ENCODE measurements at regions not wholly inside any gene's neighbourhood (a gene's known extent, or its start where the extent isn't known, plus 50 kb on each side); places are given as distances from the start of the nearest gene placed in this dataset.

DNA sequence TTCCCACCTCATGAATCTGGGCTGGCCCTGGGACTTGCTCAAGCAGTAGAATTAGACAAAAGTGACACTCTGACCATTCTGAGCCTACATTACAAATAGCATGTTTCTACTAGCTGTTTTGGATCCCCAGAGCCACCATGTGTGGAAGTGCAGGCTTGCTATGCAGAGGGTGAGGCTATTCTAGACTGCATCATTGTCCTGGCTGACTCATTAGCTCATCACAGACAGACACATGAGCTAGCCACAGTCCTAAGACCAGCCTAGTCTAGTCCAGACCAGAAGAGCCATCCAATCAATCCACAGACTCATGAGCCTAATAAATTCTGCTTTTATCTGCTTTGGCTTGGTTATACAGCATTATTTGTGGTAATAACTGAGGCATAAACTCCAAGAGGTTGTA, 351.9 kb downstream of the PRELID2 start (continued):
- TF ChIP-seq, protein P1, sequence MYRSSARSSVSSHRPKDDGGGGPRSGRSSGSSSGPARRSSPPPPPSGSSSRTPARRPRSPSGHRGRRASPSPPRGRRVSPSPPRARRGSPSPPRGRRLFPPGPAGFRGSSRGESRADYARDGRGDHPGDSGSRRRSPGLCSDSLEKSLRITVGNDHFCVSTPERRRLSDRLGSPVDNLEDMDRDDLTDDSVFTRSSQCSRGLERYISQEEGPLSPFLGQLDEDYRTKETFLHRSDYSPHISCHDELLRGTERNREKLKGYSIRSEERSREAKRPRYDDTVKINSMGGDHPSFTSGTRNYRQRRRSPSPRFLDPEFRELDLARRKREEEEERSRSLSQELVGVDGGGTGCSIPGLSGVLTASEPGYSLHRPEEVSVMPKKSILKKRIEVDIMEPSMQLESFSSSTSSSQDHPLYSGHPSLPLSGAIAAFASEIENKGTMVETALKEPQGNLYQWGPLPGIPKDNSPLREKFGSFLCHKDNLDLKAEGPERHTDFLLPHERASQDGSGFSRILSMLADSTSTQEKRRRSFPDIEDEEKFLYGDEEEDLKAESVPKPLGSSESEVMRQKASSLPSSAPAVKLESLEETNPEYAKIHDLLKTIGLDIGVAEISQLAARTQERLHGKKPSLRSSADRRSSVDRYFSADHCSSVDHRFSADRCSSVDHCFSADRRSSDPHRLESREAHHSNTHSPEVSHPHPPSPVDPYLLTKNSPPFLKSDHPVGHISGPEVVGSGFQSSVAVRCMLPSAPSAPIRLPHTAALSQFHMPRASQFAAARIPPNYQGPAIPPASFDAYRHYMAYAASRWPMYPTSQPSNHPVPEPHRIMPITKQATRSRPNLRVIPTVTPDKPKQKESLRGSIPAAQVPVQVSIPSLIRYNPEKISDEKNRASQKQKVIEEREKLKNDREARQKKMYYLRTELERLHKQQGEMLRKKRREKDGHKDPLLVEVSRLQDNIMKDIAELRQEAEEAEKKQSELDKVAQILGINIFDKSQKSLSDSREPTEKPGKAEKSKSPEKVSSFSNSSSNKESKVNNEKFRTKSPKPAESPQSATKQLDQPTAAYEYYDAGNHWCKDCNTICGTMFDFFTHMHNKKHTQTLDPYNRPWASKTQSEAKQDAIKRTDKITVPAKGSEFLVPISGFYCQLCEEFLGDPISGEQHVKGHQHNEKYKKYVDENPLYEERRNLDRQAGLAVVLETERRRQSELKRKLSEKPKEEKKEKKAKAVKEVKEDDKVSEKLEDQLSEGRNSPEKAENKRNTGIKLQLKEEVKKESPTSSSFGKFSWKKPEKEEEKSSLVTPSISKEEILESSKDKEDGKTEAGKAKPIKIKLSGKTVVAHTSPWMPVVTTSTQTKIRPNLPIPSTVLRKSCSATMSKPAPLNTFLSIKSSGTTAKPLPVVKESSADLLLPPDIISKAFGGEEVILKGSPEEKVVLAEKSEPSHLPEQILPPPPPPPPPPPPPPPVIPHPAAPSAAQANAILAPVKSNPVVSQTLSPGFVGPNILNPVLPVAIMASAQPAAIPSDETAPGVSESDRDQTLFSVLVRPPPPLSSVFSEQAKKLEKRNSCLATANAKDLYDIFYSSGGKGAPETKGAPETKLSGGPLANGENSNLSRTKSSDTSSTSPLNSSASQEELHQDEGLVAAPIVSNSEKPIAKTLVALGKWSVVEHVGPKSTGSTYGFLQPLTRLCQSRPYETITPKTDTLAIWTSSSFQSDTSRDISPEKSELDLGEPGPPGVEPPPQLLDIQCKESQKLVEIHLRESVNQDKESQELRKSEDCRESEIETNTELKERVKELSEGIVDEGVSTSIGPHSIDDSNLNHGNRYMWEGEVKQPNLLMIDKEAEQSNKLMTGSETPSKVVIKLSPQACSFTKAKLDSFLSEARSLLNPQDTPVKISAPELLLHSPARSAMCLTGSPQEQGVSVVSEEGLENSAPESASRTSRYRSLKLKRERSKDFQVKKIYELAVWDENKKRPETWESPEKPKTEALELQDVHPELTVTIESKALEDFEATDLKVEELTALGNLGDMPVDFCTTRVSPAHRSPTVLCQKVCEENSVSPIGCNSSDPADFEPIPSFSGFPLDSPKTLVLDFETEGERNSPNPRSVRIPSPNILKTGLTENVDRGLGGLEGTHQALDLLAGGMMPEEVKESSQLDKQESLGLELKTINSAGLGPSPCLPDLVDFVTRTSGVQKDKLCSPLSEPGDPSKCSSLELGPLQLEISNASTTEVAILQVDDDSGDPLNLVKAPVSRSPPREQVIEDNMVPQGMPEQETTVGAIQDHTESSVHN (IDR thresholded peaks at IDR 0.05; ENCODE audit: borderline replicate concordance in 1 of 2, low read depth in 1 of 2): no peak

DNA sequence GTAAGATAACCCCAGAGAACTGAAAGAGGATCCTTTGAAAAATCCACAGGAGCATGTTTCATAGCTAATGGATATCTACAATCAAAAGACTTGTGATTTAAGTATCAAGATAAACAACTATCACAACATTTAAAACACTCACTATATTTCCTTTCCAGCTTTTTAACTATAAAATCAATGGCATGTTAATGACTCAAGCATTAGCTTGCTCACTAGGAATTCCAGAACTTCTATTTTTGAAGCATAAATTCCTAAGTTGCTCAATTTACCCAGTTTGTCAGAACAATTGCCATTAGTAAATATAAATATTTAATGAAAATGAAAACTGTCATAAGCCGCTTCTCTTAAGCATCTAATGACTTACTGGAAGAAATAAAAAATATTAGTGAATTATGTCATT, 355.3 kb downstream of the PRELID2 start:
- Histone ChIP-seq H3K9me3 (replicated peaks; ENCODE audit: control insufficient read depth, insufficient read depth, low read depth, low read length) (no peaks in the 10 kb centered on the region), H4K20me1 (replicated peaks; ENCODE audit: control insufficient read depth, insufficient read depth, low read length) (no peaks in the 10 kb centered on the region), H3K79me2 (ENCODE audit: control insufficient read depth, insufficient read depth, low read length) (no peaks in the 10 kb centered on the region), H3K4me3 (no peak overlapping the region), H3K9me1 (ENCODE audit: control insufficient read depth, insufficient read depth, low read length) (no peaks in the 10 kb centered on the region), H3K9ac (ENCODE audit: insufficient read depth in 1 of 2, low read depth in 2 of 2, low read length in 2 of 2) (no peak overlapping the region), H3K4me1 (replicated peaks in 1 of 2; ENCODE audit: control insufficient read depth in 2 of 2, insufficient read depth in 2 of 2, low read length in 2 of 2) (no peaks in the 10 kb centered on the region), H3K4me2 (ENCODE audit: insufficient read depth, low read length) (no peak overlapping the region), H3K36me3 (ENCODE audit: control insufficient read depth, insufficient read depth, low read length) (no peaks in the 10 kb centered on the region), H3K27me3 (ENCODE audit: control insufficient read depth in 2 of 2, insufficient read depth in 2 of 2, low read length in 2 of 2) (no peaks in the 10 kb centered on the region), H3K27ac (ENCODE audit: extremely low read depth, low read depth, low read length) (no peak overlapping the region), H2AFZ (ENCODE audit: low read depth, low read length) (no peak overlapping the region)
- CTCF ChIA-PET (ENCODE audit: low intra/inter-chr PET ratio): no interaction called here
- ATAC-seq: no peak
- BruUV-seq (replicated peaks): no TSS peak
- POLR2A ChIA-PET: no interaction called here
- no peak for DNase-seq (ENCODE audit: extremely low read depth in 1 of 4, low spot score in 3 of 4)
- no peak for FAIRE-seq
- TF ChIP-seq RBM17 (IDR thresholded peaks at IDR 0.05; ENCODE audit: borderline replicate concordance, low read depth, low read length): no peak
- TF ChIP-seq TEAD1 (CRISPR knock-in tag; IDR thresholded peaks at IDR 0.05): no peak
- intact Hi-C loops (cut with micrococcal nuclease) (no loop called here), in situ Hi-C loops (cut with MboI) (no loop called here)
- WGBS (ENCODE audit: insufficient coverage, low coverage, missing lambda C conversion rate): 19% methylated on average over 1 of the region's 1 CpG

Measured in K562 (cell line).